ENCODE measurements at regions not wholly inside any gene's neighbourhood (a gene's known extent, or its start where the extent isn't known, plus 50 kb on each side); places are given as distances from the start of the nearest gene placed in this dataset.
A peak's percentile ranks its signal among the peaks of the same experiment; 100 is the strongest.

DNA sequence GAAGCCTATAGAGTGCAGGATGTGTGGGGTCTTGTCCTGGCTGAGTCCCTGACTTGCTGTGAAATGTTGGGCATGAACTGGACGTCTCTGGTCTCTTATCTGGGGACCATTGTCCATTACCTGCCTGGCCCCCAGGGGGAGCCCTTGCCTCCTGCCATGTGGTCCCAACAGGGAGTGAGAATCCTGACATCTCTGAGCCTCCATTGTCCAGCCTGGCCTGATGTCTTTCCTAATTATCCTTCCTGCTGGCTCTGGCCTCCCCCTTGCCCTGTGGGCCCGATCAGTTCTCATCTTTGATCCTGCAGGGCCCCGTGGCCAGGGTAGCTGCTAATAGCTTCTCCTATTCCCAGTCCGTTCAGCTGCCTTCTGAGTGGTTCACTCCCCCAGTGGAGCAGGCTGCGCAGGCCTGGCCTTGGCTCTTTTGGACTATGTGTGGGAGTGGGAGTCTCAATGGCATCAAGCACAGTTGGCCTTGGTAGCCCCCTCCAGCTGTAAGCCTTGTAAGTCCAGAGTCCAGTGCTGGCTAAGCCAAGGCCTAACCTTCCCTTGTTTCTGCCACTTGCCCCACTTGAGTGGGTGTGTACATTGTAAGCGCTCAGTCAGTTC, 77.9 kb upstream of the RALY start (continued):
- TF ChIP-seq HDAC2 (IDR thresholded peaks at IDR 0.05; ENCODE audit: borderline replicate concordance in 1 of 2, low read depth in 2 of 2, low read length in 2 of 2) = 0 out of 4 replicates have a peak, but pooled peaks of 1 of the 2 experiments have one; percentile 43
- peak; percentile 96; the same call in 1 of the 2 replicates for TF ChIP-seq KDM1A (IDR thresholded peaks at IDR 0.05; ENCODE audit: borderline replicate concordance, low read length)

Measured in H1 (cell line).